Rectal smooth muscle tissue (tissue), 1 donor: ENCODE measurements at regions not wholly inside any gene's neighbourhood (a gene's known extent, or its start where the extent isn't known, plus 50 kb on each side); places are given as distances from the start of the nearest gene placed in this dataset.

Experiments used
- H3K27ac ChIP-seq: one replicate; pipeline ENCODE4 v1.7.0; 2013; ENCODE audit warnings: low read depth, low read length, inconsistent platforms
- H3K27me3 ChIP-seq: one replicate; pipeline ENCODE4 v1.7.0; 2013; ENCODE audit warnings: low read length; ENCODE audit not compliant: control insufficient read depth, insufficient read depth
- H3K36me3 ChIP-seq: one replicate; pipeline ENCODE4 v1.7.0; 2013; ENCODE audit warnings: low read length; ENCODE audit not compliant: control insufficient read depth, insufficient read depth
- H3K4me1 ChIP-seq: one replicate; pipeline ENCODE4 v1.7.0; 2013; ENCODE audit warnings: low read length; ENCODE audit not compliant: control insufficient read depth, insufficient read depth
- H3K4me3 ChIP-seq: one replicate; pipeline ENCODE4 v1.7.0; 2013; ENCODE audit warnings: low read length
- H3K9ac ChIP-seq: one replicate; pipeline ENCODE4 v1.7.0; 2013; ENCODE audit warnings: low read length

GRCh38 chr9:102072059-102072764, 333.8 kb upstream of the GRIN3A start:
- Histone ChIP-seq H3K27me3 (no peaks in the 10 kb centered on the region), H3K4me1 (no peaks in the 10 kb centered on the region), H3K36me3 (no peaks in the 10 kb centered on the region), H3K27ac (no peak overlapping the region), H3K4me3 (no peak overlapping the region), H3K9ac (no peak overlapping the region)

- Histone ChIP-seq H3K36me3 (no peaks in the 10 kb centered on the region), H3K27ac (no peak overlapping the region), H3K4me1 (no peaks in the 10 kb centered on the region), H3K27me3 (no peaks in the 10 kb centered on the region), H3K9ac (no peak overlapping the region), H3K4me3 (no peak overlapping the region)
These were observed 331.5 kb upstream of the GRIN3A start for GRCh38 chr9:102069969-102070368.

- Histone ChIP-seq H3K27ac (no peak overlapping the region), H3K4me1 (no peaks in the 10 kb centered on the region), H3K27me3 (no peaks in the 10 kb centered on the region), H3K4me3 (no peak overlapping the region), H3K36me3 (no peaks in the 10 kb centered on the region), H3K9ac (no peak overlapping the region)
These were observed 316.4 kb upstream of the GRIN3A start for GRCh38 chr9:102054811-102055210.

GRCh38 chr9:102049586-102050246, 311.3 kb upstream of the GRIN3A start:
- H3K27ac ChIP-seq = no peak overlapping the region
- H3K4me1 ChIP-seq = no peaks in the 10 kb centered on the region
- H3K4me3 ChIP-seq = no peak overlapping the region
- no peaks in the 10 kb centered on the region for H3K27me3 ChIP-seq
- no peaks in the 10 kb centered on the region for H3K36me3 ChIP-seq
- no peak overlapping the region for H3K9ac ChIP-seq

GRCh38 chr9:102047549-102047948, 309.1 kb upstream of the GRIN3A start:
- Histone ChIP-seq H3K36me3 (no peaks in the 10 kb centered on the region), H3K9ac (no peak overlapping the region), H3K4me3 (no peak overlapping the region), H3K27me3 (no peaks in the 10 kb centered on the region), H3K4me1 (no peaks in the 10 kb centered on the region), H3K27ac (no peak overlapping the region)

GRCh38 chr9:102044133-102044532, 305.7 kb upstream of the GRIN3A start:
- Histone ChIP-seq H3K4me1 (no peaks in the 10 kb centered on the region), H3K27ac (no peak overlapping the region), H3K9ac (no peak overlapping the region), H3K27me3 (no peaks in the 10 kb centered on the region), H3K36me3 (no peaks in the 10 kb centered on the region), H3K4me3 (no peak overlapping the region)

GRCh38 chr9:102038006-102038405, 299.6 kb upstream of the GRIN3A start:
- Histone ChIP-seq H3K9ac (no peak overlapping the region), H3K36me3 (no peaks in the 10 kb centered on the region), H3K4me3 (no peak overlapping the region), H3K27me3 (no peaks in the 10 kb centered on the region), H3K4me1 (no peaks in the 10 kb centered on the region), H3K27ac (no peak overlapping the region)

- Histone ChIP-seq H3K27ac (no peak overlapping the region), H3K36me3 (no peaks in the 10 kb centered on the region), H3K27me3 (no peaks in the 10 kb centered on the region), H3K4me1 (no peaks in the 10 kb centered on the region), H3K4me3 (no peak overlapping the region), H3K9ac (no peak overlapping the region)
These were observed 297.5 kb upstream of the GRIN3A start for GRCh38 chr9:102035929-102036328.

GRCh38 chr9:102032614-102033013, 294.2 kb upstream of the GRIN3A start:
- Histone ChIP-seq H3K4me3 (no peak overlapping the region), H3K36me3 (no peaks in the 10 kb centered on the region), H3K9ac (no peak overlapping the region), H3K27ac (no peak overlapping the region), H3K4me1 (no peaks in the 10 kb centered on the region), H3K27me3 (no peaks in the 10 kb centered on the region)

- no peaks in the 10 kb centered on the region for H3K27me3 ChIP-seq
- H3K4me3 ChIP-seq = no peak overlapping the region
- no peaks in the 10 kb centered on the region for H3K36me3 ChIP-seq
- H3K27ac ChIP-seq = no peak overlapping the region
- H3K9ac ChIP-seq = no peak overlapping the region
- H3K4me1 ChIP-seq = no peaks in the 10 kb centered on the region
These were observed 262.5 kb upstream of the GRIN3A start for GRCh38 chr9:102000956-102001355.

GRCh38 chr9:101999441-101999840, 261.0 kb upstream of the GRIN3A start:
- H3K9ac ChIP-seq = no peak overlapping the region
- no peak overlapping the region for H3K4me3 ChIP-seq
- no peaks in the 10 kb centered on the region for H3K36me3 ChIP-seq
- H3K27ac ChIP-seq = no peak overlapping the region
- H3K27me3 ChIP-seq = no peaks in the 10 kb centered on the region
- no peaks in the 10 kb centered on the region for H3K4me1 ChIP-seq

- Histone ChIP-seq H3K36me3 (no peaks in the 10 kb centered on the region), H3K27me3 (no peaks in the 10 kb centered on the region), H3K4me3 (no peak overlapping the region), H3K4me1 (no peaks in the 10 kb centered on the region), H3K27ac (no peak overlapping the region), H3K9ac (no peak overlapping the region)
These were observed 256.8 kb upstream of the GRIN3A start for GRCh38 chr9:101995231-101995630.

- Histone ChIP-seq H3K4me1 (no peaks in the 10 kb centered on the region), H3K4me3 (no peak overlapping the region), H3K36me3 (no peaks in the 10 kb centered on the region), H3K27ac (no peak overlapping the region), H3K27me3 (no peaks in the 10 kb centered on the region), H3K9ac (no peak overlapping the region)
These were observed 255.3 kb upstream of the GRIN3A start for GRCh38 chr9:101993771-101994170.
